Astrocyte (in vitro differentiated cells and primary cell): ENCODE measurements at regions not wholly inside any gene's neighbourhood (a gene's known extent, or its start where the extent isn't known, plus 50 kb on each side); places are given as distances from the start of the nearest gene placed in this dataset.

Experiments
- CTCF ChIP-seq: IDR thresholded peaks from 2 replicates; pipeline ENCODE4 v1.5.1; 2011; ENCODE audit warnings: low read depth, mild to moderate bottlenecking, inconsistent platforms, low read length, moderate library complexity; ENCODE audit not compliant: insufficient read depth
- EZH2 ChIP-seq: IDR thresholded peaks from 2 replicates; pipeline ENCODE4 v1.6.1; 2012; ENCODE audit warnings: mild to moderate bottlenecking, low read length, inconsistent platforms; ENCODE audit not compliant: insufficient read depth

DNA sequence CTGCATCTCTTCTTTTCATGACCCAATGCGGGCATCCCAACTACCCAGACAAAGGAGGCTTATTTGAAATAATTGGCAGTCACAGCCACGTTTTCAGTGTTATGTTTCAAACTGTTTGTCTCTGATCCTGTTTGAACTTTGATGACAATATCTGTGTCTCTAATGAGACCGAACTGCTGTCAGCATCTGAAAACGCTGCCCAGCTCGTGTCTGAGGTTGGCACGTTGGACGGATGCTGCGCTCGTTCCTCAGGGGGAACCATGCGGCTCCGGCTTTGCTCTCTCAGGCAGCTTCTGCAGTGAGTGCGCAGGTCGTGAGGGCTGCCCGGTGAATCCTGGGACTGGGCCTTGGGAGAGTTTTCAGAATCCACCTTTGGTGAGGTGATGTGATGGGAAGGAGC lies 58.4 kb upstream of the SORBS2 start:
- no peak for TF ChIP-seq EZH2
- TF ChIP-seq CTCF: no peak
